ENCODE measurements at regions not wholly inside any gene's neighbourhood (a gene's known extent, or its start where the extent isn't known, plus 50 kb on each side); places are given as distances from the start of the nearest gene placed in this dataset.
"Not testable (repeated sequence)": the region's sequence is repeated elsewhere in the genome, so short reads cannot be mapped to it uniquely, and the experiment has no call there.

DNA sequence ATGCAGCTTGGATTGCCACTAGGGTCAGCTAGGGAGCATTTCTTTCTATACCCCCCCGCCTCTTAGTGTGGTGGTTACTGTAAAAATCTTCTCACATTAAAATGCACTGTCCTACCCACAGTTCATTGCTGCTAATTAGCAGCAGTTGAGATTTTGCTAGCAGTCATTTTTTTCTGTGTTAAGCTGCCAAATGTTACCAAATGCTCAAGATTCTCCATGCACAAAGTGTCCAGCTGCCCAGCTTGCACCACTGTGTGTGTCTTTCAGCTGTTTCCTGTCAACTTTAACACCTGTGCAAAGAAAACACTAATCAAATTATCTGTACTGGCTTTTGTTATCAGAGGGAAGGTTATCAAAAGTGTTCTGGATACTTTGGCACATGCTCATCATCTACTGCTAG, 679.3 kb downstream of the NR4A2 start:
- no peak for DNase-seq

- no peak for DNase-seq
Observed at GRCh38 chr2:155651851-155652250, 680.7 kb downstream of the NR4A2 start.

- DNase-seq, result no peak
Observed at GRCh38 chr2:155645791-155646190, 686.7 kb downstream of the NR4A2 start.

DNA sequence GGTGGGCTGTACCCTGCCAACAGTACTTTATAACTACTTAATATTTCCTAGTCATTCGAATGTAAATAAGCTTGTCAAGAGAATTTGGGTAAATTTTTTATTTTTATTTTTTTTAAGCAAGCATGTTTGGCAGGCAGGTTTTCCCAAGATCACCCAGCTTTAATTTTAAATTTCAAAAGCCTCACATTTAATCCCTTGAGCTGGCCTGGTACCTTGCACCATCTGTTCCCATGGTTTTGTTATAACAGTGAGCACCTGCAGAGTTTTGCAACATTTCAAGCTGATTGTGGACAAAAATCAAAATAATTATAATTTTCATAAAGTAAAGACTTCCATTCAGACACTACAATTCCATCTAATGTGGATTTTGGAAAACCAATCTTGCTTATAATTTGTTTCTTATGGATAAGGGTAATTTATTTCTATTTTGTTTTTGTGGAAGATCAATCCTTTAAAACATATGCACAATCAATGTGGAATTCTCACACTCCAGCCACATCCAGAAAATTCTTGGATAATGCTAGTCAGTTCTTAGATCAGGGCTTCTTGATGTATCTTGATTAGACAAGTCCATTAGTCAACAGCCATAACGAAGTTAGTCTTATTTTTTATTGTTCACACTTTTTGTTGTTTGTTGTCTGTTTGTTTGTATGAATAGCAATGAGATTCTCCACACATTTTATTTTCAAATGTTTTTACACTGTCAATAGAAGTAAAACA, 689.3 kb downstream of the NR4A2 start:
- no peak for DNase-seq

DNA sequence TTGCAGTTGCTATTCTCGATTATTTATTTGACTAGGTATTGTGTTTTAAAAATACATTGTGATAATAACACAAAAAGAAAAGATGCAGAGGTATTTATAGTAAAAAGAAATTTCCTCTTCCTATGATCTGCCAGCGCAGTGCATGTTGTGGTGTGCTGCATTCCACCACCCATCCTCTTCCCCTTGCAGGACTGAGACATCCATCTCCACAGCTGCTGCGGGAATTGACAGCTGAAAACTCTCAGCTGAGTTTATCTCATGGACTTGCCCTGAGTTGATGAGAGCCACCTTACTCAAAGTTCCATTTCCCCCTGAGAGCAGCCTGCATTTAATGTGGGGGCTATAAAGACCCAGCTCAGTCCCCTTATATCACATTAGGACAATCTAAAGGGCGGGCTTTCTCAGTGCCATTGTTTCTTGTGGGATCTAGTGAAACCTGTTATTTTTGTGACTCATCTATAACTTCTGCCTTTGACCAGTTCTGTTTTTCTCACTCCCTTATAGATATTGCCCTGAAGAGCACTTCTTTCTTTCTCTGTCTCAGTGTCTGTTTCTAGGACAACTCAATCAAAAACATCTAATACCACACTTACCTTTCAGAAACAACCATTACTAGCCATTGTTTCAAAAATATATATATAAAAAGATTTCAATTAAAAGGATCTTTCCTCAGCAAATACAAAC, 698.5 kb downstream of the NR4A2 start:
- no peak for DNase-seq

DNA sequence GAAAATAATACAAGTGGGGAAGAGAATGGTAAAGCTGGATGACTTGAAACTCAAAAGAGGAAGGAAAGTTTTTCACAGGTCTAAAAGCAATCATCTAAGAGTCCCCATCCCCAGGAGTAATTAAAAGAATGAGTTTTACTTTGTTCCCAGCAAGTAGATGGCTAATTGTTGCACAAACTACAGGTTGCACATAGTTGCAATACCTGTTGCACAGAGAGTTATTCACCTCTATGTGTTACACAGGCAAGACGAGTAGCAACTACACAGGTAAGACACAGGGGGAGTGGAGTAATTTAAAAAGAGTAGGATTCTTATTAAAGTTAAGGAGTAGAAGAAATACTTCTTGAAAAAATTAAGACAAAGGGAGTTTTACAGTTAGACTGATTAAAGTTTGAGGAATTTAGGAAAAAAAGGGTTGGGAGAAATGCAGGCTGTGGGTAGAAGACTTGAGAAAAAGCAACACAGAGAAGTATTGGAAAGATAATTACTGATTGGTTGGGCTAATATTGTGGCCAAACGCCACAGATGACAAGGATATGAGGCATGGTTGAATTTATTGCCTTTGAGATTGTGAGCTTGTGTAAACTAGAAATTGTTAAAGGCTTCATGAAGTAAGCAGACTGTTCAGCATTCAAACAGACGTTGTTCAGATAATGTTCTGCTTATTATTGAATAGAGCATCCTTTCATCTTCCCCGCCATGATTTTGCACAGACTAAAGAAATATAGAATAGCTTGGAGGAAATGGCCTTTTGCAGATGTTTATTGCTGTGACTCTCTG, 699.3 kb downstream of the NR4A2 start:
- no peak for DNase-seq

DNA sequence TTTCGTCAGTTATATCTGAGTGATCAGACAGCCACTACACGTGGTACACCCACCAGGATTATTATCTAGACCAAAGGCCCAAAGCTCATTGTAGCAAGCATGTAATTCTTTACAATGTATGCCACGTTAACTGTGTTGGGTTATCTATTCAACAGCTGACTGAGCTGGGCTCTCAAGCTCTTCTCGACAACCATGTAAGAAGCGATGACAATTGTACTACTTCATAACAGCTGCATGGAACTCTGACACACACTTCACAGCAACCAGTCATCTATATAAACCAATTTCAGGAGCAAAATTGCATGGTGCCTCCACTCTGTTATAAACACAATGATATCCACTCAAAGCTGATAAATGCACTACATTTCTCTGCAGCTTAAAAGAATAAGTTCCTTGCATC, 701.8 kb downstream of the NR4A2 start:
- DNase-seq, result no peak

DNA sequence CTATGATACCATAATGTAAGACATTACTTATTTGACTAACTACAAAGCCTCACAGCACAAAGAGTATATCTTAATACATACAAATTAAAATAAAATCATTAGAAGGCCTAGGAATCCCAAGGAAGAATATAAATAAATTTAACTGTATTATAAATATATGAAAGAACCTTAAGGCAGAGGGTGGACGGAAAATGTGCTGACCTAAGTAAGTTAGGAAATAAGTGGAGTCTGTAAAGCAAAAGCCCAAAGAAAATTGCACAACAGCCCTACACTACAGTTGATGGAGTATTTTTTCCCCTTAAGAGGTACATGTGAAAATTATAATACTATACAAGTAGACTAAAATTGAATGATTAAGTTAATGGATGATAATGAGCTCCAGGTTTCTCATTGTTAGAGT, 710.1 kb downstream of the NR4A2 start:
- DNase-seq, result no peak

DNA sequence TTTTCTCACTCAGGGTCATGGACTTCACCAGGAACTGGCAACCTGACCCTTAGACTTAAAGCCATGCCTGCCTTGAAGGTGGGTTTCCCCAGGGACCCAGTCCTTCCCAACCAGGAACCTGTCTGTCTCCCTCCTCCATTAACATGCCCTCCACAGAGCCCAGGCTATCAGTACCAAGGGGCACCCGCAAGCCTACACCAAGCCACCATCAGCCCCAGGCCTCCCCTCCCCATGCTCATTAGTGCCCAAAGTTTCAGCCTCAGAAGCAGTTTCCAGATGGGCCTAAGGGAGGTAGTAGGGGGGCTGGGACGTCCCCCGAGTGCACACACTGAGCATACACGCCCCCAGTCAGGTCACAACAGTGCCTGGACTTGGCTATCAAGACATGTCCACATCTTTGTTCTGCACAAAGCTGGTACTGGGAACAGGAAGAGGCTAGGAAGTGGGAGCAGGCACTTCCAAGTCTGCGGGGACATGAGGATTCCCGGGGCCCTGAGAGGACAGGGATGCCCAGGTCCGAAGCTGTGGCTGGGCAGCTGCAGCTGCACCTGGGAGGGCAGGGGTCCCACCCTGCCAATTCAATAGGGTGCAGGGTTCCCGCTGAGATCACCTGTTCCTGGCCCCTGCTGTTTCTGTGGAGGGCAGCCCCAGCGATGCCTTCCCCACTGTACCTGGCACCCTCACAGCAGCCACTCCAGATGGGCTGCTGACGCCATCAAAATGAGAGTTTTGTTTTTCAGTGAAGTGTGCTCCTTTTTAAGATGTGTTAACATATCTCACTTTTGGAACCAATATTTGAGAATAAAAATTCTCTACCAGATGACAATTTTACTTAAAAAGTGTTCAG, 731.4 kb downstream of the NR4A2 start:
- DNase-seq, result no peak

GRCh38 chr2:155600296-155600695, 732.2 kb downstream of the NR4A2 start:
- no peak for DNase-seq

- no peak for DNase-seq
Observed at GRCh38 chr2:155599834-155600233, 732.7 kb downstream of the NR4A2 start.

DNA sequence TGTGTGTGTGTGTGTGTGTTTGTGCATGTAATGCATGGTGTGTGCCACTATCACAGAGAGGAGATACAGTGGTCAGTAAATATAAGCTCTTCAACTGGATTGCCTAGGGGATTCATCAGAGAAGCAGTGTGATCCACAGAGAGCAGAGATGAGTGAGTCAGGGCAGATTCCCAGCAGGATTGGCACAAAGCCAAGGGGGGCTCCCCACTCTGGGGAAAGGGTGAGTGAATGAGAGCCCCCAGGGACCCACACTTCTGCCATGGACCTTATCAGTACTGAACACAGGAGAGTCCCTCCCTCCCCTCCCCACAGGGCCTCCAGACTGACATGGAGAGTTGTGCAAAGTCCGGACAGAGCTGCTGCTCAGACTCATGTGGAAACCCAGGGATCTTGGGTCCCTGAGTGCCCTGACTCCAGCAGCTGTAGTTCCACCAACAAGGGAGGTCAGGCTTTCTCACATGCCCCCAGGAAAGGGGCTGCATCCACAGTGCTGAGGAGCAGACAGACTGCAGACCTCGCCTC, 748.8 kb downstream of the NR4A2 start:
- DNase-seq, result no peak

GRCh38 chr2:155574941-155575340, 757.6 kb downstream of the NR4A2 start:
- DNase-seq, result no peak

DNA sequence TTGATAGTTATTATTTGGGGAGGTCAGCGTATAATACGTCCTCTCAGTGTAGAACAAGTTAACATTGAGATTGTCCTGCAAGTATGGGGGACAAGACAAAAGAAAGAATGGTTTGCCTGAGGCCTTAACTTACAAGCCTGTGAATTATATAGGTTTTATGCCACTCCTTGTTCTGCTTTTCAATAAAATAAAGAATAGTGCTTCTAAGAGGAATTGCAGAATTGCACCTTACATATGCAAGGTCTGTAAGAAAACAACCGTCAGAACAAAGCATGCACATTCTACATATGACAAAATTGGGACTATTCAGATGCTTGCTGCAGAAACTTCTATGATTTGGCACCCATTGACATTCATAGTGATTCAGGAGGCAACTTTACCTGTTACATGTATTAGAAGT, 785.0 kb downstream of the NR4A2 start:
- no peak for DNase-seq

DNA sequence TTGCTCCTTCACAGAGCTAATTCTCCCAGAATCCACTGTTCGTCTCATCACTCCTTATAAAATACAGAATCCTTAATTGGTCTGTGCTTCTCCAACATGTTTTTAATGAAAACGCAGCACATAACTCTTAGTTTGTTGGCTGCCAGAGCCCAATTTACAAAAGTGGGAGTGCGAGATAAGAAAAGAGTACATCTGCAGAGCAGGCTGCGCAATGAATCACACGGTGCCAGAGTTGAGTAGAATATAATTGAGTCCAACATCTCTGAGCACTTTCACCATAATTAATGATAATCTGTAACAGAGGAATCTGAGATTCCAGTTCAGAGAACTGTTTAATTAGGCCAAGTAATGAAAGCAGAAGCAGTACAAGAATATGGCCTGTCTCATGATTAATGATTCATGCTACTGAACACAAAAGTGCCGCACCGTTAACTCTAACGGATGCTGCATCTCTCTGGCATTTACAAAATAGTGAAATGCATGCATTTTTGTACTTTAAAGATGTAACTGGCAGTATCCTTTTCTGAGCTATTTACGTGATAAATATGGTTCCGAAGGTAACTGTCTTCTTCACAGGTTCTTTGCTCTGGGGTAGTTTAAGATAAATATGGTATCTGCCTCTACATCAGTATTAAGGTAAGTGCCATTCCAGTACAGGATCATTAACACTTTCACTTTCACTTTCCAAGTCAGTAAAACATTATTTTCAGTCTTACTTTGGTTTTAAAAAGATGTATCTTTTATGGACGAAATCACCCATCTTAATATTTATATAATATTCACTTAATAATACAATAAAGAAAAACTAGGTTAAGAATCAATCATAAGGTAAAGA, 785.6 kb downstream of the NR4A2 start:
- DNase-seq, result no peak

GRCh38 chr2:155539028-155539427, 793.5 kb downstream of the NR4A2 start:
- not testable (repeated sequence) for DNase-seq

- no peak for DNase-seq
Observed at GRCh38 chr2:155528034-155528433, 804.5 kb downstream of the NR4A2 start.

GRCh38 chr2:155525199-155525598, 807.3 kb downstream of the NR4A2 start:
- DNase-seq, result no peak

DNA sequence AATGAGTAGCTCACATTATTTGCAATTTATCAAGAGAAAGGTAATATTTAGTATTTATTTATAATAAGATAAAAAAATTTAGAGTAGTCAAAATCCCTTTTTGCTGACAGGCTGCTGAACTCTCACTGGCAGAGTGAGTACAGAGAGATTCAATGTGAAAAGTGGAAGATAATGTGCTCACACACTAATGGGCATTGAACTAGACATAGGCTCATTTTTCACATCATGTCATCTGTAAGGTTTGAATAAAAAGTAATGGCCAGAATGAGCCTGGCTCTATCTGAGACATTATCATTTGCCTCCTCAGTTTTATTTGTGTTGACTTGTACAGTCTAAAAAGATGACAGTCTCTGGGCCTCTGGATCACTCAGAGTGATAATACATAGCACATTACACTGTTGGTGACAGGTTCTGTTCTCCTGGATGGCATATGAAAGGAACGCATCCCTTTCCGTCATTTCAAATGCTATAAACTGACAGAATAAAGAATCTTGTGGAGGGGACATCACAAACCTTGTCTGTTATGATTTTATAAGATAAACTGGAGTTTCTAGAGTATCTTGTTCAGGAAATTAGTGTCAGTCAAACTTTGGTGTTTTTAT, 812.9 kb downstream of the NR4A2 start:
- DNase-seq, result no peak

DNA sequence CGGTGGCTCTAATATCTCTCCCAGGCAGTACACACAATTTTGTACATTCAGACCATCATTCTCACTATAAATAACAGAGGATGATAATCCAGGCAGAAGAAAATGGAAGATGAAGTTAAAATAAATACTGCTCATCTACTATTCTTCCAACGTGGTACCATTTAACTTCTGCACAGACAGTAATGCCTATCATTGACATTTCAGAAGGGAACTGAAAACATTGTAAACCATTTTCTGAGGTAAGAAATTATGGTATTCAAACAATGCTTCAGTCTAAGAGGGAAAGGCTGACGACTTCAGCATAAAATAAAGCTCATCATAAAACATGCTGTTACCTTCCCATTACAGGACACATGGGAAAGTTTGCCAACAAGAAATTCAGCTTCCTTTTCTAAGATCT, 814.4 kb downstream of the NR4A2 start:
- no peak for DNase-seq

DNA sequence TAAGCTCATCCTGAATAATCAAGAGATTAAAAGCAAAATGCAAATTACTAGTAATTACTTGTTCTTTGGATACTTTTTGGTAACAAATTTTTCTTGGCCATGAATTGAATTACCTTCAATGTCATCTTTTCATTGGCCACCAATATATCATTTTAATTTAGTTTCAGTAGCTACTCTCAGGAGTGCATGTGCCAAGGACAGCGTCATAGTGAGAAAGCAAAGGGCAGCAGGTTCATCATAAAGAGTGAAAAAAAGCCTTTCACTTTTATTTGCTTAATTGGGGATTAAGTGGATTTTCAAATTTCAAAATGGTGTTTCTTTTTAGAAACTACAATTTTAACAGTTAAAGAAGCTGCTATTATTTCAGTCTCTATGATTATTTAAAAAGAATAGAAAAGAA, 815.2 kb downstream of the NR4A2 start:
- DNase-seq, result no peak

All from AML-193 (cell line).